Daoy (cell line): ENCODE measurements at regions not wholly inside any gene's neighbourhood (a gene's known extent, or its start where the extent isn't known, plus 50 kb on each side); places are given as distances from the start of the nearest gene placed in this dataset.

Source experiments
- DNase-seq: peaks from one replicate; pipeline ENCODE4 v3.0.0-alpha.2; 2015; ENCODE audit warnings: low read depth

- DNase-seq = no peak
Observed at GRCh38 chr11:95549301-95549700, 240.3 kb downstream of the FAM76B start.

DNA sequence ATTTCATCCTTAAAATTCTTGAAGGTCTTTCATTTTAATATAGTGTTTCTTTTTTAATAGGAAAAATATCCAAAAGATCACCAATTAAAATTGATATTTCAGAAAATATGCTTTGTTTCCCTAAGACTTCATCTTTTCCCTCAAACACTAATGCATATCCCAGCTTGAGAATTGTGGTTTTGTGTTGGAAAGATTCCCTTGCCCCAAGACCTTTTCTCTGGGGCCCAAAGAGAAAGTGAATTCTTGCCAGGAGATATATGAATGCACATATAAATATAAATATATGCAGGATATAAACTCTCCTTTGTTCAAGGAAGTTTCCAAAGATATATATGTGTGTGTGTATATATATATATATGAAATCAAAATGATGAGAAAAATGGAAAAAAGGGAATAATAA is 241.2 kb downstream of the FAM76B start:
- no peak for DNase-seq

- DNase-seq = no peak
Observed at GRCh38 chr11:95547976-95548375, 241.6 kb downstream of the FAM76B start.

DNA sequence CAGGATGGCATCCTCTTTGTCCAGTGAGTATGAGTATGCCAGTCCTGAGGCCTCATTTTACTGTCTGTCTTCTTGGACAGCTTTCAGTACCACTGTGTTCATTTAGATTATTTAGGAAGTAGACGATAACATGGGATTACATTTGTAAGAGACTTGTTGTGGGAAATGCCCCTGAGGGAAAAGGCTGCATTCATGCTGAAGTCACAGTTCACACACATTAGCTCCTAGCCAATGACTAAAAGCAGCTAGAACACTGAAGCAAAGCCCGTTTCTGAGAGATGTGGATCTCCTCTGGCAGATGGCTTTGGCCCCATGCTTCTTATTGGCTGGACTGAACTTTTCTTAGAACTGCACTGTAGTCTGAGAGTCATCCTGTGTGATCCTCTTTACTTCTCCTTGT is 242.4 kb downstream of the FAM76B start:
- DNase-seq = no peak

- no peak for DNase-seq
Observed at GRCh38 chr11:95545116-95545875, 244.3 kb downstream of the FAM76B start.

GRCh38 chr11:95544095-95544856 is 245.3 kb downstream of the FAM76B start:
- DNase-seq = peak; percentile 26

DNA sequence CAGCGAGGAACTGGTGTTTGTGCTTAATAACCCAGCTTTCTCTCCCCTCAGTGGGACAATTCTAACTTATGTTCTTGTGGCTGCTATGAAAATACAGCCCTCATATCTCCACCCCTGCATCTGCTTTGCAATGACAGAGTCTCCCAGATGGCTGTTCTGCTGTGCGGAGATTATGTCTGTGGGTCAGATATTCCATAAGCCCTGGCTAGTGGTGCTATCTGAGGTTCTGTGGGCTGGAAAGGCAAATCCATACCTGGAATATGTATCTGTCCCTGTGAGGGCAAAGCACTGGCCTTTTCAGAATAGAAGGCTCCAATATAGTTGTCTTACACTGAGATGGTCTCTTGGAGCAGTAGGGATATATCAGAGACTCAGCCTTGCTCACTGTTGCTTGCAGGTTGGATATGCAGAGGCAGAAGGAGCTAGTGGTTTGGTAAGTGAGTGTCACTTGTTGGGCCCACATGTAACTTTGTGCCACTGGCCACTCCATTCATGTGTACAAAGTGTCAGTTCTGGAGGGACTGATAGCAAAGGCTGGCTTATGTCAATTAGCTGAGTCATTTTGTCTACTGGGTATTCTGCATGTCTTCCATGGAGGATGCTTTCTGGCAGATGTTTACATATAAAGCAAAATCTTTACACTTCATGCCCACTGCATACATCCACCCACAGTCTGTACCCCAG is 246.6 kb downstream of the FAM76B start:
- no peak for DNase-seq

DNA sequence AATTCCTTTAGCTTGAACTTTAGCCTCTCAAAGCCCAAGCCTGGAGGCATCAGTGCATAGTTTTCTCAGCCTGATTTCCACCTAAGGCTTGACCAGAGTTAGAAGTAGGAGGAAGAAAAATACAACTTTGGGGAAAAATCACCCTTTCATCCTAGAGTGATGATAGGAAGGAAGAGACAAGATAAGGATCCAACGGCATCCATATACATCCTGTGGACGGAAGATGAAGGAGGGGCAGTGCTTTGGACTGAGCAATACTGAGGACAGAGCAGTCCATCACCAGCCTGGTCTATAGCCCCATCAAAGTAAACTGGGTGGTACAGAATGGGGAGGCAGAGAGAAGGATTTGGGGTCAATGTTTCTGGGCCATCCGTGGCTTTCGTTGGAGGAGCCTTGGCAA is 247.9 kb downstream of the FAM76B start:
- no peak for DNase-seq

GRCh38 chr11:95536047-95536690 is 253.4 kb downstream of the FAM76B start:
- DNase-seq = no peak

DNA sequence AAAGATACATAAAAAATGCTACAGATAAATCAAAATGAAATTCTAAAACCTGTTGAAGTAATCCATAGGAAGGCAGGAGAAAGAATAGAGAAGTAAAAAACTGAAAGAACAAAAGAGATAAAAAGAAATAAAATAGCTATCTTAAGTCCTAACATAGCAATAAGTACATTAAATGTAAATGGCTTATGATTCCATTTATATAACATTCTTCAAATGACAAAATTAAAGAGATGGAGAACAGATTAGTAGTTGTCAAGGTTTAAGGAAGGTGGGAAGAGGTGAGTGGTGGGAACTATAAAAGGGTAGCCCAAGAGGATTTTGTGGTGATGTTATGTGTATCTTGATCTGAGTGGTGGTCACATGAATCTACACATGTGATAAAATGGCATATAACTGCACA is 254.8 kb downstream of the FAM76B start:
- no peak for DNase-seq

DNA sequence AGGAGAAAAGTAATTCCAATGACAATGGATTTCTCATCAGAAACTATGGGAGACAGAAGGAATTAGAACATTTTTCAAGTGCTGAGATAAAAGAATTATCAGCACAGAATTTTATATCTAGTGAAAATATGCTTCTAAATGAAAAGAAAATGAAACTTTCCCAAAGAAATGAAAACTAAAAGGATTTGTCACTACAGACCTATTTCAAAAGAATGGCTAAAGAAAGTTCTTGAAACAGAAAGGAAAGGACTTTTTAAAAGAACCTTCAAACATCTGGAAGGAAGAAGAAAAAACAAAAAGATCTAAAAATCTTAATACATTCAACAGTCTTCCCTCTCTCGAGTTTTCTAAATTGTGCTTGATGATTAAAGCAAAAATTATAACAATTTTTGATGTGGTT is 255.4 kb downstream of the FAM76B start:
- no peak for DNase-seq

GRCh38 chr11:95531116-95531515 is 258.5 kb downstream of the FAM76B start:
- no peak for DNase-seq

DNA sequence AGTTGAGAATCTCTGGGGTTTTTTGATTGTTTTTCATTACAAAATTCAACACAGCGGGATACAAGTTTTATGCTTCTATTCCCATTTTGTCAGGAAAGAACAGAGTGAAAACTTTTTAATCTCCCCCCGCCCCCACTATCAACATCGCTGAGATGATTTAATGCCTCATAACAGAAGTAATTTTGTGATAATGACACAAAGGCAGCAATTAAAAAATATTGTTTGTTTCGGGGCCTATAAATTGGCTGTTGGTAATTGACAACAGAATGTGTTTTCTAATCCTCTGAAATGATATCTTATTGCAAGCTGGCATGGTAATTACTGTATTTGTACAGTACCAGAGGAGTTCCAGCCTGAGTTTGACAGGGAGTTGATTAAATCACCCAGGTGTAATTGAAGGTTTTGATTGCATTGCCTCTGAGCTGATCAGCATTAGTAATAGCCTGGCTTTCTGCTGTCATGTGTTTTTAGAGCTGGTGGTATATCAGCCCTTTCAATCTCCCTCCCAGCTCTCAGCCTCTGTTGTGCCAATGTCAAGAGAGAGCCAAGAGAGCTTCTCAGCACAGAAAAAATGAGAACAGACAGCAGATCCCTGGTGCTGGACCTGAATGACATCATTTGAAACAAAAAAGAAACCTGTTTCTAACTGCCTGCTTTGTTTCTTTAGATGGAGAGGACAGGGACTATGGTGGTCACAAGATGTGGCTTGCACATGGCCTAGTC is 265.1 kb downstream of the FAM76B start:
- DNase-seq = no peak

- DNase-seq = no peak
Observed at GRCh38 chr11:95522874-95523273, 266.7 kb downstream of the FAM76B start.

DNA sequence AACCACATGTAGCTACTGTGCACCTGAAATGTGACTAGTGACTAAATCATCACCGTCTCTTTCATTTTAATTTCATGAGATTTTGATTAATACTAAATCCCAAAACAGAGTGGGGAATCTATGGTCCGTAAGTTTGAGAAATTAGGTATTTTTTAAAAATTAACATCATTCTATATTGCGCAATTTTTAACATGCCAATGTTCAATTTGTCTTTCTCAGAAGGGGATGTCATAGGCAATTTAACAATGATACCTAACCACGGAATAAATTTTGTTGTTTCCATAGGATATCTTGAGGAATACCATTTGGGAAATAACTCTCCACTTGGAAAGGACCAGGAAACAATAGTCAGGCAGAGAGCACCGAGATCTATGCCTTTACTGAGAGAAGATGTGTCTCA is 267.7 kb downstream of the FAM76B start:
- DNase-seq = no peak

- peak; percentile 81 for DNase-seq
Observed at GRCh38 chr11:95521133-95521542, 268.4 kb downstream of the FAM76B start.

DNA sequence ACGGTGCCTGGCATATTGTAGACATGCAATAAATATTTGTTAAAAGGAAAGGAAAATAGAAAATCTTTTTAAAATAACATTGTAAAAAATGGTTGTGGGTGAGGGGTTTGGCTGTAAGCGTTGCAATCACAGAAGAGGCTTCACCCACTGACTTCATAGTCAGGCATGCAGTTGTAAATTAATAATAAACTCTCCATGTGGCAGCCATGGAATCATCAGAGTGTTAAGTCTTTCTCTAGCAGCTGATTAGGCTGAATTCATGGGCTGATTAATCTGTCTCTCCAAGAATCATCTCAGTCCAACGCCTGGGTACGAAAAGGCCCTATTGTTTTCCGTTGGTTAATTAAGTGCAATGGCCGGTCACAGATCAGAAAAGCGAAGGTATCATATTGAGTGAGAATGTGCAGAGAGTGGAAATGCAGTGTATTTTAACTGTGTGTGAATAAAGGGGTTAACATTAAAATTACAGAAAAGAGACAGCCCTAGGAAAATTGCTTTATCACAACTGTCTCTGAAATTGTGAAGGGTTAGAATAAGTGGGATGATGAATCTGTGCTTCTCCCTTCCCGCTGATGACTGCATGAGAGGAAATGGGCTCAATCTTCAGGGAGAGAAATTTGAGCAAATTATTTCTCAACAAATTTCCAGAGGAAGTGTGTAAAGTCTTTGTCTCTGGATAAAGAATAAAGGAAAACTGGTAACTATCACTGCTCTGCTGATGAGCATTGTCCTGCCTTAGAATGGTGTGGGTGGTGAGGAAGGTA is 269.0 kb downstream of the FAM76B start:
- DNase-seq = no peak

GRCh38 chr11:95519912-95520311 is 269.7 kb downstream of the FAM76B start:
- DNase-seq = no peak

DNA sequence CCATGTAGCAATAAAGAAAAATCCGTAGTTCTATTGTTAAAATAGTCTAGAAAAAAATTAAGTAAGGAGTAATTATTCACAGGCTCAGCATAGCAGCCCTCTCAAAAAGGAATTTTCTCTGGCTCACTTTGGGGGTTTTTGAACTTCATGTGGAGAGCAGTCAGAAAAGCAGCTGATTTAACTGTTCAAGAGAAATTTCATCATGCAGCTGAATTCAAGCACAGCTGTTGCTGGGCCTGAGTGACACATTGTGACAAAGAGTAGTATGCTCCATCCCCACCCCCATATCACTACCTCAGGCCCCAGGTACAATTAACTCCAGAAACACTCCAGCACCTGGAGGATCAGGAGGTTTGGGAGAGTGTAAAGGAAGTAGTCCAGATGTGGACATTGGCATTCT is 272.1 kb downstream of the FAM76B start:
- no peak for DNase-seq

- DNase-seq = no peak
Observed at GRCh38 chr11:95516786-95517185, 272.8 kb downstream of the FAM76B start.

GRCh38 chr11:95516175-95516574 is 273.4 kb downstream of the FAM76B start:
- DNase-seq = no peak
